Tibial nerve (tissue), 4 donors: ENCODE measurements at regions not wholly inside any gene's neighbourhood (a gene's known extent, or its start where the extent isn't known, plus 50 kb on each side); places are given as distances from the start of the nearest gene placed in this dataset.

Experiments
- CTCF ChIP-seq, 5 experiments: fragments of 200-600 bp in 3 of 5; fragments of 450-650 bp in 2 of 5; sonication (generic) in 3 of 5; IDR thresholded peaks; one replicate each; pipeline ENCODE4 v1.5.1; 2016 to 2019; ENCODE audit warnings: antibody characterized with exemption in 5 of 5, mild to moderate bottlenecking in 3 of 5, moderate library complexity in 2 of 5
- EP300 ChIP-seq, 2 donors: sonication (generic); formaldehyde crosslinking; IDR thresholded peaks; one replicate each; pipeline ENCODE4 v1.6.1; 2017; ENCODE audit warnings: antibody characterized with exemption in 2 of 2, mild to moderate bottlenecking in 1 of 2
- POLR2A ChIP-seq, 2 donors: fragments of 450-650 bp; IDR thresholded peaks; one replicate each; pipeline ENCODE4 v1.6.1; 2017; ENCODE audit warnings: antibody characterized with exemption in 2 of 2, mild to moderate bottlenecking in 2 of 2, moderate library complexity in 2 of 2

GRCh38 chr11:104370478-104370877 lies 206.5 kb upstream of the PDGFD start:
- no peak for TF ChIP-seq CTCF (IDR thresholded peaks at IDR 0.05)
- no peak for TF ChIP-seq EP300 (IDR thresholded peaks at IDR 0.05)
- no peak for TF ChIP-seq POLR2A (IDR thresholded peaks at IDR 0.05)
